ENCODE measurements at regions not wholly inside any gene's neighbourhood (a gene's known extent, or its start where the extent isn't known, plus 50 kb on each side); places are given as distances from the start of the nearest gene placed in this dataset.

- no peak overlapping the region for H3K4me3 ChIP-seq (ENCODE audit: low read depth, low read length)
- TF ChIP-seq CTCF (IDR thresholded peaks at IDR 0.05; ENCODE audit: insufficient read depth, low read length, missing control alignments), result no peak
- DNase-seq (ENCODE audit: low read depth, low spot score), result no peak
- ChIA-PET POLR2A (no interaction called here), CTCF (interaction anchor here (0.7 to 2.2 kb wide), 5 partner anchors 8 to 256 kb away, joined by 3 to 14 read pairs (median 3); no protein-coding TSS in a partner anchor)
These were observed 314.5 kb upstream of the AKR1E2 start for GRCh38 chr10:4511509-4511908.

DNA sequence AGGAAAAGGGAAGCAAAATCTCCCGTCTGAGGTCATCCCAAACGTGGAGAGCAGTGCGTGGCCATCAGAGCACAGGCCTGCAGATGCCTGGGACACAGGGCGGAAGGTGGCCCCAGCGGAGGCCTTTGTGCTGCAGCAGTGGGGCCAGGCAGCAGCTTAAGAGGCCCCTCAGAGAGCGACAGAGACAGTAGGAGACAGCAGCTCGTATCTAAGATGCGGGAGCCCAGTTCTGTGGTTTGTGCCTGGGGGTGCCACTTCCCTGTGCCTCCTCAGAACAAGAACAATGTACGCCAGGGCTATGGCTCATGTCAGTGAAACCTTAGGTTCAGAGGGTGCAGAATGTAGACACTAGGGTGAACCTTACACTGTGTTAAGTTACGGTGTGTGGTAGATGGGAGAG is 316.6 kb upstream of the AKR1E2 start:
- TF ChIP-seq CTCF (IDR thresholded peaks at IDR 0.05; ENCODE audit: insufficient read depth, low read length, missing control alignments), result no peak
- POLR2A ChIA-PET, result no interaction called here
- no peak for DNase-seq (ENCODE audit: low read depth, low spot score)
- no peak overlapping the region for H3K4me3 ChIP-seq (ENCODE audit: low read depth, low read length)
- CTCF ChIA-PET, result interaction anchor here (0.6 to 1.5 kb wide), 2 partner anchors 10 to 308 kb away, joined by 3 read pairs; no protein-coding TSS in a partner anchor

- ChIA-PET CTCF (no interaction called here), POLR2A (no interaction called here)
- H3K4me3 ChIP-seq (ENCODE audit: low read depth, low read length), result no peak overlapping the region
- TF ChIP-seq CTCF (IDR thresholded peaks at IDR 0.05; ENCODE audit: insufficient read depth, low read length, missing control alignments), result no peak
- no peak for DNase-seq (ENCODE audit: low read depth, low spot score)
These were observed 319.9 kb upstream of the AKR1E2 start for GRCh38 chr10:4506095-4506494.

DNA sequence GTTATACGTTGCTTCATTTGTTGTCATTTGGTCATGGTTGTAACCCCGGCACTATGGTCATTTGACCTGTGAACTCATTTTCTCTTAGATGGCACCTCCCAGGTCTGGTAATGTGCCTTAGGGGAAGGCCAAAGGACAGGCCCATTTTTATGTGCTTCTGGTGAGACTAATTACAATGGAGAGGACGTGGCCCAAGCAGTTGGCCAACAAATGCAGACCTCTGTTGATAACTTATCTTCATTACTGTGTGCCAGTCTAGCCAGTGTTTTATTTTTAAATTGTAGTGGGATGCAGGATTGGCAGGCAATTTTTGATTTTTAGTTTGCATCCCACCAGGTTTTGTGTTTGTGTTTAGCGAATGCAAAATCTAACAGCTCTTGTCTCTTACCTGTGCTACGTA is 321.5 kb upstream of the AKR1E2 start:
- ChIA-PET CTCF (interaction anchor here (2.6 kb wide), 1 partner anchor 8 kb away, joined by 14 read pairs; no protein-coding TSS in a partner anchor), POLR2A (interaction anchor here (0.6 kb wide), 1 partner anchor 148 kb away, joined by 4 read pairs; no protein-coding TSS in a partner anchor)
- no peak for DNase-seq (ENCODE audit: low read depth, low spot score)
- TF ChIP-seq CTCF (IDR thresholded peaks at IDR 0.05; ENCODE audit: insufficient read depth, low read length, missing control alignments), result no peak
- no peak overlapping the region for H3K4me3 ChIP-seq (ENCODE audit: low read depth, low read length)

- TF ChIP-seq CTCF (IDR thresholded peaks at IDR 0.05; ENCODE audit: insufficient read depth, low read length, missing control alignments), result no peak
- ChIA-PET POLR2A (no interaction called here), CTCF (interaction anchor here (2.6 kb wide), 1 partner anchor 9 kb away, joined by 14 read pairs; no protein-coding TSS in a partner anchor)
- no peak overlapping the region for H3K4me3 ChIP-seq (ENCODE audit: low read depth, low read length)
- no peak for DNase-seq (ENCODE audit: low read depth, low spot score)
These were observed 322.9 kb upstream of the AKR1E2 start for GRCh38 chr10:4503076-4503475.

DNA sequence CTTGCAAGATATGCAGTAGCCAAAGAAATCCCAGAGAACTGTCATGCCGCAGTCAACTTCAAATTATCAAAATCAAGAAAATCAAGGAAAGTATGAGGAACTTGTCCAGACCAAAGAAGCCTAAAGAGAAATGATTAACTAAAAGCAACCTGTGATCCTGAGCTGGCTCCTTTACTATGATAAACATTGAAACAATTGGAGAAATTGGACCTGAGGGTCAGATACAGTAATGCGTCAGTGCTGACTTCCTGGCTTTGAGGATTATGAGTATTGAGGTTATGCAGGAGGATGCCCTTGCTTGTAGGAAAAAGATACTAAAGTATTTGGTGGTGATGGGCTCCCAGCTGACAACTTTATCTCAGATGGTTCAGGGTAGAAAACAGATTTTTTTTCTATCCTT is 324.7 kb upstream of the AKR1E2 start:
- TF ChIP-seq CTCF (IDR thresholded peaks at IDR 0.05; ENCODE audit: insufficient read depth, low read length, missing control alignments), result no peak
- POLR2A ChIA-PET, result no interaction called here
- no peak overlapping the region for H3K4me3 ChIP-seq (ENCODE audit: low read depth, low read length)
- DNase-seq (ENCODE audit: low read depth, low spot score), result no peak
- CTCF ChIA-PET, result interaction anchor here (0.6 to 1.4 kb wide), 3 partner anchors 11 to 266 kb away, joined by 3 to 4 read pairs (median 3); no protein-coding TSS in a partner anchor

Data from AG04449 (cell line).